Mesenchymal stem cell (in vitro differentiated cells and primary cell): ENCODE measurements at regions not wholly inside any gene's neighbourhood (a gene's known extent, or its start where the extent isn't known, plus 50 kb on each side); places are given as distances from the start of the nearest gene placed in this dataset.

ENCODE experiments used
- DNase-seq: peaks from one replicate; pipeline ENCODE4 v3.0.0-alpha.2; 2013
- H2AFZ ChIP-seq: one replicate; pipeline ENCODE4 v1.6.1; 2013; ENCODE audit warnings: low read depth, mild to moderate bottlenecking, control low read depth, inconsistent platforms, low read length, moderate library complexity
- H2AK5ac ChIP-seq: 2 replicates; pipeline ENCODE4 v1.6.1; 2013; ENCODE audit warnings: low read length, moderate library complexity, mild to moderate bottlenecking, inconsistent platforms; ENCODE audit not compliant: severe bottlenecking
- H2BK120ac ChIP-seq: one replicate; pipeline ENCODE4 v1.6.1; 2013; ENCODE audit warnings: low read depth, mild to moderate bottlenecking, inconsistent platforms, low read length, moderate library complexity
- H2BK12ac ChIP-seq, 2 experiments: one replicate each; pipeline ENCODE4 v1.6.1; 2013; ENCODE audit warnings: inconsistent platforms in 2 of 2, low read length in 2 of 2, mild to moderate bottlenecking in 2 of 2, moderate library complexity in 2 of 2, control low read depth in 1 of 2
- H2BK15ac ChIP-seq: one replicate; pipeline ENCODE4 v1.6.1; 2013; ENCODE audit warnings: mild to moderate bottlenecking, low read depth, inconsistent platforms; ENCODE audit not compliant: poor library complexity, severe bottlenecking
- H2BK5ac ChIP-seq: 2 replicates; pipeline ENCODE4 v1.6.1; 2013; ENCODE audit warnings: low read depth, mild to moderate bottlenecking, low read length, control low read depth, inconsistent platforms; ENCODE audit not compliant: poor library complexity, severe bottlenecking
- H3K14ac ChIP-seq, 2 experiments: one replicate each; pipeline ENCODE4 v1.6.1; 2013; ENCODE audit warnings: inconsistent platforms in 2 of 2, low read length in 2 of 2, control low read depth in 1 of 2, mild to moderate bottlenecking in 1 of 2, moderate library complexity in 1 of 2
- H3K18ac ChIP-seq, 2 experiments: one replicate each; pipeline ENCODE4 v1.6.1; 2013; ENCODE audit warnings: inconsistent platforms in 2 of 2, low read length in 2 of 2, control low read depth in 1 of 2, low read depth in 1 of 2, mild to moderate bottlenecking in 1 of 2
- H3K23ac ChIP-seq, 2 experiments: one replicate each; pipeline ENCODE4 v1.6.1; 2013; ENCODE audit warnings: inconsistent platforms in 2 of 2, low read length in 2 of 2, mild to moderate bottlenecking in 2 of 2, moderate library complexity in 2 of 2, control low read depth in 1 of 2
- H3K27ac ChIP-seq: 2 replicates; pipeline ENCODE4 v1.5.1; 2013; ENCODE audit warnings: mild to moderate bottlenecking, moderate library complexity, low read length, control low read depth, inconsistent platforms; ENCODE audit not compliant: poor library complexity, severe bottlenecking
- H3K27me3 ChIP-seq, 2 experiments: 2 replicates each; pipeline versions ENCODE4 v1.6.1 to v1.7.0; 2013; ENCODE audit warnings: low read length in 2 of 2, mild to moderate bottlenecking in 2 of 2, moderate library complexity in 2 of 2, control low read depth in 1 of 2, inconsistent platforms in 1 of 2; ENCODE audit not compliant: control insufficient read depth in 1 of 2, insufficient read depth in 1 of 2
- H3K36me3 ChIP-seq, 2 experiments: 2 replicates each; pipeline versions ENCODE4 v1.6.1 to v1.7.0; 2013; ENCODE audit warnings: low read length in 2 of 2, control low read depth in 1 of 2, inconsistent platforms in 1 of 2, low read depth in 1 of 2, mild to moderate bottlenecking in 1 of 2; ENCODE audit not compliant: insufficient read depth in 2 of 2, control insufficient read depth in 1 of 2
- H3K4ac ChIP-seq, 2 experiments: one replicate each; pipeline ENCODE4 v1.6.1; 2013; ENCODE audit warnings: inconsistent platforms in 2 of 2, low read length in 2 of 2, mild to moderate bottlenecking in 2 of 2, moderate library complexity in 2 of 2, control low read depth in 1 of 2, low read depth in 1 of 2
- H3K4me1 ChIP-seq: 2 replicates; pipeline ENCODE4 v1.6.1; 2013; ENCODE audit warnings: low read depth, low read length, control low read depth; ENCODE audit not compliant: control insufficient read depth, insufficient read depth
- H3K4me2 ChIP-seq: 2 replicates; pipeline ENCODE4 v1.6.1; 2013; ENCODE audit warnings: low read length, mild to moderate bottlenecking, inconsistent platforms; ENCODE audit not compliant: poor library complexity, severe bottlenecking
- H3K4me3 ChIP-seq, 2 experiments: 2 replicates each; pipeline versions ENCODE4 v1.5.1 to v1.7.0; 2013; ENCODE audit warnings: low read length in 2 of 2, mild to moderate bottlenecking in 2 of 2, control low read depth in 1 of 2, low read depth in 1 of 2; ENCODE audit not compliant: insufficient read depth in 1 of 2
- H3K79me1 ChIP-seq: replicated peaks from 2 replicates; pipeline ENCODE4 v1.6.1; 2013; ENCODE audit warnings: mild to moderate bottlenecking, control low read depth, low read length, inconsistent platforms; ENCODE audit not compliant: poor library complexity, severe bottlenecking
- H3K9ac ChIP-seq: 2 replicates; pipeline ENCODE4 v1.7.0; 2013; ENCODE audit warnings: mild to moderate bottlenecking, low read length, moderate library complexity
- H3K9me3 ChIP-seq: 2 replicates; pipeline ENCODE4 v1.7.0; 2013; ENCODE audit warnings: mild to moderate bottlenecking, low read length; ENCODE audit not compliant: control insufficient read depth
- H4K8ac ChIP-seq: one replicate; pipeline ENCODE4 v1.6.1; 2013; ENCODE audit warnings: inconsistent platforms, mild to moderate bottlenecking, low read length, moderate library complexity
- H4K91ac ChIP-seq: one replicate; pipeline ENCODE4 v1.6.1; 2013; ENCODE audit warnings: mild to moderate bottlenecking, low read length, inconsistent platforms
- WGBS: methylation state at CpG from one replicate; pipeline ENCODE4 v1.1.7; 2013; ENCODE audit warnings: mixed read lengths; 5-methylcytosine and 5-hydroxymethylcytosine counted together

DNA sequence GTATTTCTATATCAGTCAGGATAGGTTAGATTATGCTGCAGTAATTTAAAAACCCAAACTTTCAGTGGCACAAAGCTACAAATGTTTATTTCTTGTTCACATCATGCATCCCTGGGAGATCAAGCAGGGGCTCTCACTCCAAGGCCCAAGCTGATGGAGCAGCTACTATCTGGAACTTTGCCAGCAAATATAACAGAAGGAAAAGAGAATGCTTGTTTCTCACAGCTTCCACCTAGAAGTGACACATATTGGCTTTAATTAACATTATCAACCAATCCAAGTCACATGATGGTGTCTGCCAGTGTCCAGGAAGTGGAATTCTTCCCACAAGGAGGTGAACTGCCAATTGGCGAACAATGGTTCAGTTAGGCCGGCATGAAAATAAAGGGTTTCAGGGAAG is 306.9 kb downstream of the BCL11A start:
- no peak overlapping the region for H3K9ac ChIP-seq
- 90% methylated on average over 2 of the region's 2 CpGs for WGBS
- no peaks in the 10 kb centered on the region for H3K27me3 ChIP-seq
- H2BK12ac ChIP-seq, result no peak overlapping the region
- no peak overlapping the region for H3K14ac ChIP-seq
- H3K79me1 ChIP-seq, result no peaks in the 10 kb centered on the region
- no peak overlapping the region for H2BK15ac ChIP-seq
- H3K4me1 ChIP-seq, result no peaks in the 10 kb centered on the region
- no peak for DNase-seq
- H3K36me3 ChIP-seq, result no peaks in the 10 kb centered on the region
- no peak overlapping the region for H3K4me3 ChIP-seq
- no peak overlapping the region for H4K91ac ChIP-seq
- H2AK5ac ChIP-seq, result no peak overlapping the region
- H2AFZ ChIP-seq, result no peak overlapping the region
- no peak overlapping the region for H3K4me2 ChIP-seq
- no peak overlapping the region for H3K23ac ChIP-seq
- no peak overlapping the region for H2BK5ac ChIP-seq
- no peak overlapping the region for H3K4ac ChIP-seq
- H4K8ac ChIP-seq, result no peak overlapping the region
- peaks cover 9% of the 10 kb centered on the region for H3K9me3 ChIP-seq
- no peak overlapping the region for H3K27ac ChIP-seq
- no peak overlapping the region for H2BK120ac ChIP-seq
- H3K18ac ChIP-seq, result no peak overlapping the region

GRCh38 chr2:60234274-60234986 is 319.0 kb downstream of the BCL11A start:
- no peaks in the 10 kb centered on the region for H3K4me1 ChIP-seq
- no peak overlapping the region for H2AFZ ChIP-seq
- H3K9ac ChIP-seq, result no peak overlapping the region
- no peak overlapping the region for H3K4ac ChIP-seq
- DNase-seq, result no peak
- H3K14ac ChIP-seq, result no peak overlapping the region
- H3K4me2 ChIP-seq, result no peak overlapping the region
- H3K4me3 ChIP-seq, result no peak overlapping the region
- no peaks in the 10 kb centered on the region for H3K36me3 ChIP-seq
- H3K9me3 ChIP-seq, result peaks cover 26% of the 10 kb centered on the region
- H2BK15ac ChIP-seq, result no peak overlapping the region
- no peak overlapping the region for H3K27ac ChIP-seq
- no peak overlapping the region for H4K91ac ChIP-seq
- no peaks in the 10 kb centered on the region for H3K27me3 ChIP-seq
- no peak overlapping the region for H2BK120ac ChIP-seq
- H4K8ac ChIP-seq, result no peak overlapping the region
- H3K79me1 ChIP-seq, result no peaks in the 10 kb centered on the region
- H3K23ac ChIP-seq, result no peak overlapping the region
- no peak overlapping the region for H2BK12ac ChIP-seq
- no peak overlapping the region for H2BK5ac ChIP-seq
- 79% methylated on average over 6 of the region's 6 CpGs for WGBS
- H2AK5ac ChIP-seq, result no peak overlapping the region
- no peak overlapping the region for H3K18ac ChIP-seq

- no peak for DNase-seq
- no peak overlapping the region for H4K91ac ChIP-seq
- H3K27ac ChIP-seq, result no peak overlapping the region
- H3K27me3 ChIP-seq, result no peaks in the 10 kb centered on the region
- no peak overlapping the region for H3K18ac ChIP-seq
- no peak overlapping the region for H2AK5ac ChIP-seq
- no peaks in the 10 kb centered on the region for H3K4me1 ChIP-seq
- no peak overlapping the region for H2BK12ac ChIP-seq
- H2BK120ac ChIP-seq, result no peak overlapping the region
- H3K4me3 ChIP-seq, result no peak overlapping the region
- H3K4ac ChIP-seq, result no peak overlapping the region
- H3K9ac ChIP-seq, result no peak overlapping the region
- 65% methylated on average over 2 of the region's 2 CpGs for WGBS
- peaks cover 28% of the 10 kb centered on the region for H3K9me3 ChIP-seq
- no peak overlapping the region for H4K8ac ChIP-seq
- no peak overlapping the region for H3K4me2 ChIP-seq
- H3K14ac ChIP-seq, result no peak overlapping the region
- no peak overlapping the region for H2AFZ ChIP-seq
- no peaks in the 10 kb centered on the region for H3K36me3 ChIP-seq
- H3K23ac ChIP-seq, result no peak overlapping the region
- H3K79me1 ChIP-seq, result no peaks in the 10 kb centered on the region
- no peak overlapping the region for H2BK5ac ChIP-seq
- no peak overlapping the region for H2BK15ac ChIP-seq
Observed at GRCh38 chr2:60230596-60230995, 322.9 kb downstream of the BCL11A start.

- no peaks in the 10 kb centered on the region for H3K27me3 ChIP-seq
- no peak overlapping the region for H3K27ac ChIP-seq
- H3K23ac ChIP-seq, result no peak overlapping the region
- no peak overlapping the region for H2BK5ac ChIP-seq
- no peak for DNase-seq
- peaks cover 28% of the 10 kb centered on the region for H3K9me3 ChIP-seq
- no peak overlapping the region for H2AK5ac ChIP-seq
- no peaks in the 10 kb centered on the region for H3K4me1 ChIP-seq
- H3K14ac ChIP-seq, result no peak overlapping the region
- H3K4ac ChIP-seq, result no peak overlapping the region
- no peak overlapping the region for H2BK120ac ChIP-seq
- H3K79me1 ChIP-seq, result no peaks in the 10 kb centered on the region
- H2BK15ac ChIP-seq, result no peak overlapping the region
- H3K18ac ChIP-seq, result no peak overlapping the region
- H2AFZ ChIP-seq, result no peak overlapping the region
- H4K91ac ChIP-seq, result no peak overlapping the region
- no peak overlapping the region for H3K9ac ChIP-seq
- H4K8ac ChIP-seq, result no peak overlapping the region
- no peak overlapping the region for H2BK12ac ChIP-seq
- no peak overlapping the region for H3K4me3 ChIP-seq
- no peaks in the 10 kb centered on the region for H3K36me3 ChIP-seq
- no peak overlapping the region for H3K4me2 ChIP-seq
- WGBS, result no CpG with 5 or more reads among the region's 6 CpGs
Observed at GRCh38 chr2:60230037-60230436, 323.4 kb downstream of the BCL11A start.
